ENCODE measurements at regions not wholly inside any gene's neighbourhood (a gene's known extent, or its start where the extent isn't known, plus 50 kb on each side); places are given as distances from the start of the nearest gene placed in this dataset.

- intact Hi-C loops (cut with micrococcal nuclease) = no loop called here
Measured at GRCh38 chr5:104539618-104540350, 977.2 kb upstream of the NUDT12 start.

More at GRCh38 chr5:104539618-104540350, 977.2 kb upstream of the NUDT12 start:
- no peaks in the 10 kb centered on the region for H3K36me3 ChIP-seq (ENCODE audit: control insufficient read depth in 1 of 2, insufficient read depth in 2 of 2, low read length in 2 of 2)
- H3K4me3 ChIP-seq (replicated peaks in 1 of 2; ENCODE audit: low read depth in 1 of 2, low read length in 2 of 2) = no peak overlapping the region
- peak overlapping the region; percentile 41 for H3K4me2 ChIP-seq (ENCODE audit: low read length)
- ChIA-PET RAD21 (ENCODE audit: low non-redundant PET in 1 of 2, low total read pairs in 2 of 2, uncharacterized antibody in 2 of 2, unreplicated experiment in 2 of 2) (no interaction called here), POLR2A (no interaction called here), CTCF (interaction anchor here (1.0 kb wide), 1 partner anchor 27 kb away, joined by 3 read pairs; no protein-coding TSS in a partner anchor)
- TF ChIP-seq POLR2AphosphoS5 (IDR thresholded peaks at IDR 0.05; ENCODE audit: low read depth, low read length) (no peak), RAD21 (IDR thresholded peaks at IDR 0.05; ENCODE audit: low read depth) (no peak), SP1 (IDR thresholded peaks at IDR 0.05; ENCODE audit: low read depth) (0 out of 2 replicates have a peak, but pooled peaks have one; percentile 11), ZFX (IDR thresholded peaks at IDR 0.05) (no peak), POLR2A (IDR thresholded peaks at IDR 0.05; ENCODE audit: borderline replicate concordance, extremely low read depth, insufficient read depth, insufficient read length) (no peak), CEBPB (IDR thresholded peaks at IDR 0.05; ENCODE audit: low read depth) (peak; percentile 39; the same call in 1 of the 2 replicates), ATF3 (IDR thresholded peaks at IDR 0.05) (no peak), TCF7L2 (IDR thresholded peaks at IDR 0.05; ENCODE audit: borderline replicate concordance, extremely low read depth, insufficient read depth, insufficient read length) (peak; percentile 73), JUND (IDR thresholded peaks at IDR 0.05) (no peak), CBX3 (IDR thresholded peaks at IDR 0.05; ENCODE audit: low read depth) (no peak), FOSL1 (IDR thresholded peaks at IDR 0.05; ENCODE audit: low read depth) (no peak), EZH2 (IDR thresholded peaks at IDR 0.05) (no peak), SIN3A (IDR thresholded peaks at IDR 0.05; ENCODE audit: low read depth) (no peak), CTCF (IDR thresholded peaks at IDR 0.05 in 2 of 3, conservative IDR thresholded peaks at IDR 0.05 in 1 of 3; ENCODE audit: borderline replicate concordance in 1 of 3, insufficient read depth in 1 of 3, low read depth in 2 of 3, low read length in 2 of 3) (no peak)
- TF ChIP-seq, protein P1, sequence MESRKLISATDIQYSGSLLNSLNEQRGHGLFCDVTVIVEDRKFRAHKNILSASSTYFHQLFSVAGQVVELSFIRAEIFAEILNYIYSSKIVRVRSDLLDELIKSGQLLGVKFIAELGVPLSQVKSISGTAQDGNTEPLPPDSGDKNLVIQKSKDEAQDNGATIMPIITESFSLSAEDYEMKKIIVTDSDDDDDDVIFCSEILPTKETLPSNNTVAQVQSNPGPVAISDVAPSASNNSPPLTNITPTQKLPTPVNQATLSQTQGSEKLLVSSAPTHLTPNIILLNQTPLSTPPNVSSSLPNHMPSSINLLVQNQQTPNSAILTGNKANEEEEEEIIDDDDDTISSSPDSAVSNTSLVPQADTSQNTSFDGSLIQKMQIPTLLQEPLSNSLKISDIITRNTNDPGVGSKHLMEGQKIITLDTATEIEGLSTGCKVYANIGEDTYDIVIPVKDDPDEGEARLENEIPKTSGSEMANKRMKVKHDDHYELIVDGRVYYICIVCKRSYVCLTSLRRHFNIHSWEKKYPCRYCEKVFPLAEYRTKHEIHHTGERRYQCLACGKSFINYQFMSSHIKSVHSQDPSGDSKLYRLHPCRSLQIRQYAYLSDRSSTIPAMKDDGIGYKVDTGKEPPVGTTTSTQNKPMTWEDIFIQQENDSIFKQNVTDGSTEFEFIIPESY (IDR thresholded peaks at IDR 0.05; ENCODE audit: extremely low read depth, insufficient replicate concordance, low read length) = no peak
- ATAC-seq (no peak), DNase-seq (ENCODE audit: low read depth, low spot score) (no peak)
- BruUV-seq (replicated peaks) = no TSS peak
- H3K9ac ChIP-seq (ENCODE audit: low read length) = no peak overlapping the region
- peaks cover 22 to 27% of the 10 kb centered on the region in 2 experiments for H3K4me1 ChIP-seq (ENCODE audit: control insufficient read depth in 1 of 2, insufficient read depth in 2 of 2, low read length in 2 of 2)
- no peaks in the 10 kb centered on the region for H3K9me2 ChIP-seq (ENCODE audit: insufficient read depth)
- H4K20me1 ChIP-seq (ENCODE audit: insufficient read depth) = no peaks in the 10 kb centered on the region
- peak overlapping the region; percentile 73 for H2AFZ ChIP-seq (ENCODE audit: low read depth, low read length, poor library complexity, severe bottlenecking)
- H3K79me2 ChIP-seq (ENCODE audit: insufficient read depth, low read length) = no peaks in the 10 kb centered on the region
- H3K27ac ChIP-seq (ENCODE audit: low read depth, low read length) = peak overlapping the region; percentile 37; the same call in 1 of the 2 replicates
- no peaks in the 10 kb centered on the region for H3K27me3 ChIP-seq (ENCODE audit: insufficient read depth, low read length)
- no peaks in the 10 kb centered on the region for H3K9me3 ChIP-seq (ENCODE audit: control insufficient read depth in 1 of 2, insufficient read depth in 1 of 2, low read depth in 1 of 2, low read length in 2 of 2)

Measured in HCT116 (cell line).